PC-3 (cell line): ENCODE measurements at regions not wholly inside any gene's neighbourhood (a gene's known extent, or its start where the extent isn't known, plus 50 kb on each side); places are given as distances from the start of the nearest gene placed in this dataset.

ENCODE experiments used
- EZH2phosphoT487 ChIP-seq: fragments of 300-600 bp; sonication (generic); IDR thresholded peaks from 2 replicates; pipeline ENCODE4 v1.6.1; 2018; ENCODE audit warnings: mild to moderate bottlenecking, antibody characterized with exemption, low read length, borderline replicate concordance
- TF ChIP-seq, protein P1 (sequence below): fragments of 300-600 bp; sonication (generic); conservative IDR thresholded peaks from 2 replicates; pipeline ENCODE4 v1.5.1; 2017; ENCODE audit warnings: antibody characterized with exemption, low read depth, mild to moderate bottlenecking, low read length

DNA sequence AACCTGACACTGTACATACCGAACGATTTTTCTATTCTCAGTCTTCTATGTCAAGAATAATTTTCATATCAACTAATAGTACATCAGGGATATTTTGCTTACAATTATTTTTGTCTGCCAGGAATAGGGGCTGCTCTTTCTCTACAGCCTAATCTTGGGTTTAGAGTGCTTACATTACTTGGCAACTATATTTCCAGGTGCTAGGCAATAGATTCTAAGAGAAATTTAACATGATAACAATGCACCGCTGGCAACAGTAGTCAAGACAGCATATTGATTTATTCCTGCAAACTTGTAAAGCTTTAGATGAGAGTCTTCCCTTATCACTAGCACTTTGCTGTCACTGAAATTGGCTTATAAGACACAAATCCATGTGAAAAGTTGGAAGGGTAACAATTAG is 935.9 kb downstream of the CDH11 start:
- TF ChIP-seq, protein P1, sequence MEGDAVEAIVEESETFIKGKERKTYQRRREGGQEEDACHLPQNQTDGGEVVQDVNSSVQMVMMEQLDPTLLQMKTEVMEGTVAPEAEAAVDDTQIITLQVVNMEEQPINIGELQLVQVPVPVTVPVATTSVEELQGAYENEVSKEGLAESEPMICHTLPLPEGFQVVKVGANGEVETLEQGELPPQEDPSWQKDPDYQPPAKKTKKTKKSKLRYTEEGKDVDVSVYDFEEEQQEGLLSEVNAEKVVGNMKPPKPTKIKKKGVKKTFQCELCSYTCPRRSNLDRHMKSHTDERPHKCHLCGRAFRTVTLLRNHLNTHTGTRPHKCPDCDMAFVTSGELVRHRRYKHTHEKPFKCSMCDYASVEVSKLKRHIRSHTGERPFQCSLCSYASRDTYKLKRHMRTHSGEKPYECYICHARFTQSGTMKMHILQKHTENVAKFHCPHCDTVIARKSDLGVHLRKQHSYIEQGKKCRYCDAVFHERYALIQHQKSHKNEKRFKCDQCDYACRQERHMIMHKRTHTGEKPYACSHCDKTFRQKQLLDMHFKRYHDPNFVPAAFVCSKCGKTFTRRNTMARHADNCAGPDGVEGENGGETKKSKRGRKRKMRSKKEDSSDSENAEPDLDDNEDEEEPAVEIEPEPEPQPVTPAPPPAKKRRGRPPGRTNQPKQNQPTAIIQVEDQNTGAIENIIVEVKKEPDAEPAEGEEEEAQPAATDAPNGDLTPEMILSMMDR, result no peak
- TF ChIP-seq EZH2phosphoT487, result no peak
